Epithelial cell of prostate (primary cell): ENCODE measurements at regions not wholly inside any gene's neighbourhood (a gene's known extent, or its start where the extent isn't known, plus 50 kb on each side); places are given as distances from the start of the nearest gene placed in this dataset.
A peak's percentile ranks its signal among the peaks of the same experiment; 100 is the strongest.
"Not testable (repeated sequence)": the region's sequence is repeated elsewhere in the genome, so short reads cannot be mapped to it uniquely, and the experiment has no call there.

ENCODE experiments used
- DNase-seq: peaks from one replicate; pipeline ENCODE4 v3.0.0-alpha.2; 2011; ENCODE audit warnings: low read depth, low spot score
- H3K27ac ChIP-seq: fragments of 450-650 bp; 2 replicates; pipeline ENCODE4 v1.5.1; 2017; ENCODE audit warnings: mild to moderate bottlenecking

DNA sequence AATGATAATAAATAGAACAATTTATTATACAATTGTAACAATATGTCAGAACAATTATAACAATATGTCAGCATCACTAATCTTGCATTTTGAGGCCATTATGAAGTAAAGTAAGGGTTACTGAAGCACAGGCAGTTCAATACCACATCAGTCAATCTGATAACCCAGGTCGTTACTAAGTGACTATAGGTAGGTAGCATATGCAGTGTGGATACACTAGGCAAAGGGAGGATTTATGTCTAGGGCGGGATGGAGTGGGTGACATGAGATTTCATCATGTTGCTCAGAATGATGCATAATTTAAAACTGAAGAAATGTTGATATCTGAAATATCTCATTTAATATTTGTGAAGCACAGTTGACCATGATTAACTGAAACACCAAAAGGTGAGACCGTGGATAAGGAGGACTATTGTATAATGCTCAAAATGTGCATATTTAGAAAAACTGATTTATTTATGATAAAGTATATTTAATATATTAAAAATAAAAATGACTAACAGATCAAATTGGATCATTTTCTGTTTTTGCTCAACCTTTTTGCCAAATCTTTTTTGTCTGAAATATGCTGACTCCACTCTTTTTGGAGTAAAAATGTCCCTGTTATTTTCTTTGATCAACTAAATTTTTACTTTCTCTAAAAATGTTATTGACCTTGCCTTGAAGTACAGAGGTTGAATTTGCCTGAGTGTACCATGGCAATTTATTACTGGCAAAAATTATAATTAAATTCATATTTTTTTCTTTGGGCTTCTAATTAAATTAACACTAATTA is 1189.4 kb upstream of the USP15 start:
- no peak overlapping the region for H3K27ac ChIP-seq
- no peak for DNase-seq

DNA sequence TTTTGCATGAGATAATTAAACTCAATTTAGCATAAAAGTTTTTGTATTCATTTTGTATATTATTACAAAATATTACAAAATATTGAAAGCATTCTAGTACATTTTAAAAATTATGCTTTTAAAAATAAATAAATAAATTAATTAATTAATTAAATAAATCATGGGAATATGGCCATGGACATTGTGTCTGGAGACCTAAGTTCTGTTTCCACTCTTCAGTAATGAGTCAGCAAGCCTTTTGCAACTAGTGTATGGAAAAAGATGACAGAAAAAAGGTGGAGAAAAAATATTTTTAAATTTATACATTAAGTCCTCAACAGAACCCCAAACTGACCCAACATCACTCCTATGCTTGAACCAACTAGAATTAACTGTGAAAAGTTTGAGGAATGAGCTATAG is 1187.5 kb upstream of the USP15 start:
- DNase-seq, result no peak
- no peak overlapping the region for H3K27ac ChIP-seq

DNA sequence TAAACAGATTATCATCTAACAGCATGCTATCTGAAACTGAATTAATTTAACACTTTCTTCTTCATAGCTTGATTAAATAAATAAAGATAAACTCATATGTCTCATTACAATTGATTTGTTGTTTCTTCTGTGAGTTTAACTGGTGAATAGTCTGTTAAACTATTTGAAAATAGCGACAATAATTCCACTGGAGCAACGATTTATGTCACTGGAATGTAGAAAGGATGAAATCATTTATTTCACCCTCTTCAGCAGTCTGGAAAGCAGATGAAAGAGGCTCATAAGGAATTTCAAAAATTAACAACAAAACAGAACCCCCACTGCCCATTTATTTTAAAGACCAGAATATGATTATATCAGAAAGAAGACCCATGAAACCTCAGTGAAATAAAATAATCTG is 1165.1 kb upstream of the USP15 start:
- DNase-seq, result no peak
- no peak overlapping the region for H3K27ac ChIP-seq

DNA sequence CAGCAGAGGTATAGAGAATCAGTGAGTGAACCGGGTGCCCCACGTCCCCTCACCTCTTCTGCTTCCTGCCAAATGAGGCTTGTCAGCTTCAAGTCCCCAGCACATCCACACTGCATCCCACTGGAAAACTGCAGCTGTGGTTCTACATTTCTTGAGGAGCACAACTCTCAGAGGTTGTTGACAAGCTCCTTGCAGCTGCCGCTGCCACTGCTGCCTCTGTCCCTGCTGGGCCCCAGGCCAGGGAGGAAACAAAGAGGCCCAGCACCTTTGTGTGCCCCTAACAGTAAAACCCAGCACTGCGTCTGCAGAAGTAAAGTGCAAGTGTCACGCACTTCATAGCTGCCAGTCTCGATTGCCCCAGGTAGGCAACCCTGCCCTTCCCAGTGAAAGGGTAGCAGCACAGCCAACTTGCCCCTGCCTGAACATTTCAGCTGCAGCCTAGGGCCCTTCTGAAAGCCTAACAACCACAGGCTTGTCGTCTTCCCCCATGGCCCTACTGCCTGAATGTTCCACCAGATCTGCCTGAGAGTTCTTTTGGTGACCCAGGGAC is 1162.1 kb upstream of the USP15 start:
- no peak overlapping the region for H3K27ac ChIP-seq
- no peak for DNase-seq

DNA sequence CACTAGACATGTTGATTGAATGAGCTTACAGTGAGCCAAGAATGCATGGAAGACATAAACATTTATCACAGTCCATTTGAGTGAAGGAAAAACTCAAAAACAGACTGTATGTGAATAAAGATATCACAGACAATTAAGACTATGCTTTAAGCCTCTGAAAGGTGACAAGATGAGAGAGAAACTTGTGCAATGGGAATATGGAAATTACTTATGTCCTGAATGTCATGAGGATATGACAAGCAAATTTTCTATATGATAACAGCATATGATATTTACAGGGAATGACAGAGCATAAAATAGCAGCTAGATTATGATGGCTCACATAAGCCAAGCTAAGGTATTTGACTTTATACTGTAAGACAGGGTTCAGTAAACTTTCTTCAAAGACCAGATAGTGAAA is 1153.1 kb upstream of the USP15 start:
- no peak for DNase-seq
- no peak overlapping the region for H3K27ac ChIP-seq

DNA sequence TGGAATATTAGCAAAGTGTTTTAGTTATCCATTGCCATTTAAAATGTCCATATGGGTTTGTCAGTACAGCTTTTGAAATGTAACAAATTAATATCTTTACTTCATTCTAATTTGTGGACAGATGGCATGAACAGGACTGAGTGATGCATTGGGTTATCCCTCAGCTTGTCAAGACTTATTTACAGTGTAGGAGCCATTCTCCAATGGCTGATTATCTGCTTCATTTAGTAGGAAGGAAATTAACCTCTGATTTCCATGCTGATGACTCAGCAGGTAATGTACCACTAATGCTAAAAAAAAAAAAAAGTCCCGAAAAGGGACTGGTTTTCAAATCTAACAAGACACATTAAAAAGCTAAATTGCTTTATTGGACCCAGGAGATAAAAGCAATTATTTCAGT is 1149.0 kb upstream of the USP15 start:
- no peak overlapping the region for H3K27ac ChIP-seq
- DNase-seq, result no peak

DNA sequence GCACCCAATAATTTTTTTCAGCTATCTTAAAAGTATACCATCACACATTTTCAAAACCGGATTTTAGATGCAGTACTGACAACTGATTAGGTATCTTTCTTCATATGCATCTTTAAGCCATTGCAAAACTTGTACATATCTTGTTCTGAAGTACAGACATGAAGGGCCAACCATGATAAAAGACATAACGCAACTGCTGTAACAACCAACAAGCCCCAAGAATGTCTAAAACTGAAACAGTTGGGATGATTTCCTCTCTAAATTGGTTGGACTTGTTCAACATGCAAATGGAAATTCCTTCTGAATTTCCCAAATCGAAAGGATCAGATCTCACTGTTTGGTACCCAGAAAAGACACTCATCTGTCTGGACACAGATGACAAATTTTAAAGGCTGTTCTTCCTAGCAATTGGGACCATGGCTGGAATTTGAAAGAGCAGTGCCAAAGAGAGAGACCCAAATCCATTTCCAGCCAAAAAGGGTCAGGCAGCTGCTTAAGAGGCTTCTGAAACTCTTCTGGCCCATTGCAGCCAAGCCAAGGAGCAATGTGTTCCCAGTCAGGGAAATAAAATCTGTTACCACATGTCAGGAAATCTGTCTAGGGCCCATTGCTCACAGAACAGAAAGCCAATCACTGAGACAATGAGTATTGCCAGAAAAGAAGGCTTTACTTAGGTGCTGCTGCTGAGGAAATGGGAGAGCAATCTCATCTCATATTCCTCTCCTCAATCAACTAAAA is 1122.4 kb upstream of the USP15 start:
- no peak overlapping the region for H3K27ac ChIP-seq
- no peak for DNase-seq

DNA sequence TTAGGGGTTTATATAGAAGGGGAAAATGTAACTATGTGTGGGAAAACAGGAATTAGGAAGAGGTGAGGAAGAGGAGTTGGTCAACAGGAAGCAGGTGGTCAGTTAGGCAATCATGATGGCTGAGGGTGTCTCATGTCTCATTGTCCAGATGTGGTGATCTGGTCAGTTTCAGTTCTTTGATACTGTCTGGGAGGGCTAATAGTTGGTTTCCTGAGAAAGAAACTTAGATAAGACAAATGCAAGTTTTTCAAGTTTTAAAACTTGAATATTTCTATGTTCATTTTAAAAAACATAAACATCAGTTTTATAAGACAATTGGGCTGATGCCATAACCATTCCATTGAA is 1121.8 kb upstream of the USP15 start:
- DNase-seq, result no peak

DNA sequence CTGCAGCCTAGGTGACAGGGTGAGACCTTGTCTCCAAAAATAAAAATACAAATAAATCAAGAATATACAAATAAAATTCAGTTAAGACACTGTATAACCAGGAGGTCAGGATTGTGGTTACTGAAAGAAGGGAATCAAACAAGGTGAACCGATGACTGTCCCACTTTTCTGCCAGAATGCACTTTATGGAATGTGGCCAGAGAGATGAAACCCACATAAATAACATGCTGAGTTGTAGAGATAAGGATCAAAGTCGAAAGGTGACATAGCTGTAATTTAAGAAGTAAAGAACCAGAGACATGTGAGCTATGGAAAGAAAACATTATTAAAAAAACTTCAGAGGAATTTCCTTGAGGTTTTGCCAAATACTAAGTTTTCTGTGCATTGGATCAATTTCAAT is 1098.2 kb upstream of the USP15 start:
- no peak for DNase-seq
- no peak overlapping the region for H3K27ac ChIP-seq

More for the DNA sequence above, 1121.8 kb upstream of the USP15 start:
- H3K27ac ChIP-seq, result no peak overlapping the region

DNA sequence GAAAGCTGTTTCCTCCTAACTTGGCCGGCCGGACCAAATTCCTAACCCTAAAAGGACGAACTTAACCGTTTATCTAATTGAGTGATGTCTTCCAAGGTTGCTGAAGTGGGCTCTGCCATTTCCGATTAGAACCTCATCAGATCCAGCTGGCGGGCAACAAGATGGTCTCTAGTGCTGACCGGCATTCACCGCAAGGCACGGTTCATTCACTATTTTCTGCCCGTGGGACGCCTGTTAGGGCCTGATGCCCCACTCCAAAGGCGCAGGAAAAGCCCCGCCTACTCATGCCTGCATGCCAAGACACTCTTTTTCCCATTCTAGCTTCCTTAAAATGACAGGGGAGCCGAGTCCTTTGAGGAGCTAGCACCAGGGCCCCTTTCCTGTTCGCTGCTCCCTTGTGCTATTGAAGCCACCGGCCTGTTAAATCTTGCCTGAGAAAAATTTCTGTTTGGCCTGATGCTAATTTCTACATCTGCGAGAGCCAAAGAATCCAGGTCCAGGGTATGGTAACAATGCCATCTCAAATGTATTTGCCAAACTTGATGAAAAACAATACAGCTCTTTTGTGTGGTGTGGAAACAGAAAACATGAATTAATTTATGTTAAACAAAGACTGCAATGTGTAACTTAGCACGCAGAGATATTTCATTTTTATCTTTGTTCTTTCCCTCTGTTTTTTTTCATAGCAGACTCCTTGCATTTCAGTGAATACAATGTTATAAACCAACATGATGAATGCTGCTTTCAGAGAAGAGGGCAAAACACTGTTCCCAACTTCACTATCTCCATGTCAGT is 1071.2 kb upstream of the USP15 start:
- no peak for DNase-seq
- H3K27ac ChIP-seq, result no peak overlapping the region

DNA sequence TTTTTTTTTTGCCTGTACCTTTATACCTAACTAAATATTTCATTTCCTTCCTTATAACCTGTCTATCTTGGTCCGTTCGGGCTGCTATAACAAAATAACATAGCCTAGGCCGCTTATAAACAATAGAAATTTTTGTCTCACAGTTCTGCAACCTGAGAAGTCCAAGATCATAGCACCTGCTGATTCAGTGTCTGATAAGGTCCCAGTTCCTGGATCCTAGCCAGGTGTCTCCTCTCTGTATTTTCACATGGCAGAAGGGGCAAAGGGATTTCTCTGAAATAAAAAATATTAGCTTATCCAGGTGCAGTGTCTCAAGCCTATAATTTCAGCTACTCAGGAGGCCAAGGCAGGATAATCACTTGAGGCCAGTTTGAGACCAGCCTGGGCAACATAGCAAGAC is 1046.6 kb upstream of the USP15 start:
- no peak for DNase-seq
- H3K27ac ChIP-seq, result no peak overlapping the region

DNA sequence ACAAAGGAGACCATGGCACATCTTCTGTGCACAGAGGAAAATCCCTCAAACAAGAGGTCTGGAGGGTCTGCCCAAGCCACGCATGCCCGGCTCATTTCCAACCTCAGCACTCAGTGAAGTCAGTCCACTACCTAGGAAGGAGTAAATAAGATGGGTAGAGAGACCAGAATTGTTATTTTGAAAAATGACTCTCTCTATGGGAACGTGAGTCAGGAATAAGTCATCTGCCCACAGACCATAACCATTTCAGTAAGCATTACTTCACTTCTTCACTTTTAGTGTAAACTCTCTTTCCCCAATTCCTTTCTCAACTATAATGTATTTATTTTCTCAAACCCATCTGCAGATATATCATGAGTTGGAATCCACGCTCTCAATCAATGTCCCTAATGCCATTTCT is 1039.9 kb upstream of the USP15 start:
- H3K27ac ChIP-seq, result no peak overlapping the region
- no peak for DNase-seq

DNA sequence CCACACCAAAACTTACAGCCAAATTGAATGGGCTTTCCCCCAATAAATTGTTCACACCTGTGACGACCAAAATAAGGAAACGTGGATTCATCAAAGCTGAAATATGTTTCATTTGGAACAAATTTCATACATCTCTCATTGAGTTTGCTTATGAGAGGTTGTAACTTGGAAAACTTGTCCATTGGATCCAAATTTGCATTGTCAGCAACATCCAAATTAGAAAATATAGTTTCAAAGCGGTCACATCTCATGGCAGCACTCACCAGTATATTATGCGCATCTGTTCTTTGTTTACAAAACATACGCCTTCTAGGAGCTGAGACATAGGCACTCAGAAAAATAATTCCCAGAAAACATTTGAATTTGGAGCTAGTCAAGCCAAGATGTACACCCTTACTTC is 1028.2 kb upstream of the USP15 start:
- DNase-seq, result no peak
- H3K27ac ChIP-seq, result no peak overlapping the region

DNA sequence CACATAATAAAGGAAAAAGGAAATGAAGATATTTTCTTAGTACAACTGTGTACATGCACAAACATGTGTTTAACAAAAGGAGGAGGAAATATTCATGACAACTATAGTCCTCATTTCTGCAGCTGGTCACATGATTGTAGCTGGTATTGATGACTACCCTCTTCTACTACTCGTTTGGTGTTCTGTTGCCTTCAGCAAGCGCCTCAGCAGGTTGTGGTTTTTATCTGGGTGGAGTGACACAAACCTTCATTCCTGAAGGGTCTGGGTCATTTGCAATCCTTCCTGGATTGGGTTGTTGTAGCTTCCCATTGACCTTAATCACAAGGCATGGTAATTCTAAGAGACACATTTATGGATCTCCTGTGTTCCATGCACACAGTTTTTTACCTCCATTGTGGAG is 1009.9 kb upstream of the USP15 start:
- H3K27ac ChIP-seq, result peak overlapping the region; percentile 67
- peak; percentile 36 for DNase-seq

DNA sequence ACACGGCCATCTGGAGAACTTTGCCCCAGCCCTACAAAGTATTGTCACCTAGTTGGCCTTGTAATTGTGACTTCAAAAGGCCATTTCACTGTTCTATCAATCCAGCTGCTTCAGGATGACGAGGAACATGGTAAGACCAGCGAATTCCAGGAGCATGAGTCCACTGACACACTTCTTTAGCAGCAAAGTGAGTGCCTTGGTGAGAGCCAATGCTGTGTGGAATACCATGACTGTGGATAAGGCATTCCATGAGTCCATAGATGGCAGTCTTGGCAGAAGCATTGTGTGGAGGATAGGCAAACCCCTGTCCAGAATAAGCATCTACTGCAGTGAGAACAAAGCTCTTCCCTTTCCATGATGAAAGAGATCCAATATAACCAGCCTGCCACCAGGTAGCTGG is 1009.1 kb upstream of the USP15 start:
- DNase-seq, result no peak
- H3K27ac ChIP-seq, result peak overlapping the region; percentile 67

DNA sequence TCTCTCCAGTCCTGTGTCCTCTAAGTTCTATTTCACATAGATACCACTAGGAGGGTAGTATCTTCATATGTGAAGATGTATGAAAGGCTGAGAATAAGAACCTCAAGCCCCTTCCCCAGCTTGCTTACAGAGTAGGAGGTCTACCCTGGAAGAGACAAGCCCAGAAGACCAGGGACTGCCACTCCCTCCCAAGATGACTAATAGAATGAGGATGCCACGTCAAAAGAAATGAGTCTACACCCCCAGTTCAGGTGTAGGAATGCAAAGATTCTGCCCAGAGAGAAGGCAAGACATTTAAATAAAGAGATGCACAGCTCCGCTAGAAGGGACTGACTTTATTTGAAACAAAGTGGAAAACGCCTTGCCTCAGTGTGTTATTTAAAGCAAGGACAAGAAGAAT is 1006.0 kb upstream of the USP15 start:
- no peak overlapping the region for H3K27ac ChIP-seq
- DNase-seq, result no peak

DNA sequence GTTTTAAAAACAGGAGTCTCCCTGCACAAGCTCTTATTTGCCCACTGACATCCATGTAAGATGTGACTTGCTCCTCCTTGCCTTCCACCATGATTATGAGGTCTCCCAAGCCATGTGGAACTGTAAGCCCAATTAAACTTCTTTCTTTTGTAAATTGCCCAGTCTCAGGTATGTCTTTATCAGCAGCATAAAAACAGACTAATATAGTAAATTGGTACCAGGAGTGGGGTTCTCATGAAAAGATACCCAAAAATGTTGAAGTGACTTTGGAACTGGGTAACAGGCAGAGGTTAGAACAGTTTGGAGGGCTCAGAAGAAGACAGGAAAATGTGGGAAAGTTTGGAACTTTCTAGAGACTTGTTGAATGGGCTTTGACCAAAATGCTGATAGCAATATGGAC is 995.9 kb upstream of the USP15 start:
- H3K27ac ChIP-seq, DNase-seq: not testable (repeated sequence)

DNA sequence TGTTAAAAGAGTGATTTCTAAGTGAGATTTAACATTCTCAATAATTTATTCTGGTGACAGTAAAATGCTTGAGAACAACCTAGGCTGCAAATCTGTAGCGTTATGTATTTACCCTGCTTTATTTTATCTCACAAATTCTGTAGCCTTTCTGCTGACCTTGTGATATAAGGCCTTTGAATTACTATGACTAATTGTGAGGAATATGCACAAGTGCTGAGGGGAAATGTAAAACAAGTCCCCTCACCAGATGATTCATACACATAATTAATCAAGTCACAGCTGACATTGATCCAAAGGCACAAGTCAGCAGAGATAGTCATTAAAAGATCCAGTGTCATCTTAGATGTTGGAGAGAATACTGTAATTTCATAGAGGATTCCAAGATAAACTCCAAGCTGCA is 992.7 kb upstream of the USP15 start:
- H3K27ac ChIP-seq, result no peak overlapping the region
- no peak for DNase-seq

DNA sequence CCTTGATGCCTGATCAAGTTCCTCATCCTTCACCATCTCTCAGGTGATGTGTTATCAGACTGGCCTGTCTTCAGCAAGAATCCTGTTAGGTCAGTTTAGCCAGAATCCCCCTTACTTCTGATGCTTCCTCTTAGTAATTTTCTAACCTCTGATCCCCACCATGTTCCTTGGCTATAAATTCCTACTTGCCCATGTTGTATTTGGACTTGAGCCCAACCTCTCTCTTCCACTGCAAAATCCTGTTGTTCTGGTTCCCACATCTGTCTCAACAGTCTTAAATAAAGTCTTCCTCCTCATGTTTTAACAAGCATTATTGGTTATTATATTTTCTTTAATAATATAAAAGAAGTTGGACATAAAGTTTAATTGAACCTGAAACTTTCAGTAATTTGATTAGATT is 987.8 kb upstream of the USP15 start:
- H3K27ac ChIP-seq, result no peak overlapping the region
- no peak for DNase-seq

DNA sequence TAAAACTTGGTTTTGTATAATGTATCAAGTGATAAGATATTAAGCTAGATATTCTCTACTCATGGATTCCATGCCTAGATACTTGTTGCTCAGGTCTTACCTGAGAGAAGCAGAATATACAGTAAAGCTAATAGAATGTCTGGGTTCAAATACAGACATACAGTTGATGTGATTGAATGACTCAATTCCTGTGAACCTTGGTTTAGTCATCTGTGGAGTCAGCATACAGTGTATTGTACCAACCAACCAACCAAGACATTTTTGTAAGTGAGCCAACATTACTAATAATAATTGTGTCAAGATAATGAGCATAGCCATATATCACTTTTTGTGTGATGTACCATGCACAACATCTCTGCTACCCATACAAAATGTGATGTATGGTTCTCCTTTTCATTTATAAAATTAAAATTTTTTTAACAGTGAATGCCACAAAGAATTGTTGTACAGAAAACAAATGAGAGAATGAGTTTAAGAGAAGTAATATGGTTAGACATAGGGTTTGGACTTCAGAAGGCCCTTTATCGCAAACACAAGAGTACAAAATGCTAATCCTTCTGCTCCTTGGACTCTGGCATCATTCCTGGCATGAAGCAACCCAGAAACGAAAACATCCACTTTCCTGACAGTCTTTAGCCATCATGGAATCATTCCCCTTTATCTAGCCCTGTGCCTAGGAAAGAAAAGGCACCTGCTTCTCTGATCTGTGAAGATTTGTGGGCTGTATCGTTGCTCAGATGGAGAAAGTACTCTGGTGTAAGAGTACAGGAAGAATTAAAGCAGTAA is 977.2 kb upstream of the USP15 start:
- DNase-seq, result peak; percentile 58
- no peak overlapping the region for H3K27ac ChIP-seq
